DOHH2 (cell line): ENCODE measurements at regions not wholly inside any gene's neighbourhood (a gene's known extent, or its start where the extent isn't known, plus 50 kb on each side); places are given as distances from the start of the nearest gene placed in this dataset.

Source experiments
- CTCF ChIP-seq: fragments of 200-600 bp; sonication (generic); IDR thresholded peaks from one replicate; pipeline ENCODE4 v1.5.1; 2014; ENCODE audit warnings: antibody characterized with exemption, mild to moderate bottlenecking, low read depth, low read length; ENCODE audit not compliant: poor library complexity, severe bottlenecking
- EZH2phosphoT487 ChIP-seq: fragments of 200-600 bp; sonication (generic); IDR thresholded peaks from 2 replicates; pipeline ENCODE4 v1.6.1; 2017; ENCODE audit warnings: borderline replicate concordance, mild to moderate bottlenecking, antibody characterized with exemption, low read length, moderate library complexity, mixed read lengths

GRCh38 chr4:3679071-3679825 is 86.9 kb upstream of the ADRA2C start:
- TF ChIP-seq CTCF (no peak), EZH2phosphoT487 (no peak)
